ENCODE measurements at regions not wholly inside any gene's neighbourhood (a gene's known extent, or its start where the extent isn't known, plus 50 kb on each side); places are given as distances from the start of the nearest gene placed in this dataset.
A peak's percentile ranks its signal among the peaks of the same experiment; 100 is the strongest.

DNA sequence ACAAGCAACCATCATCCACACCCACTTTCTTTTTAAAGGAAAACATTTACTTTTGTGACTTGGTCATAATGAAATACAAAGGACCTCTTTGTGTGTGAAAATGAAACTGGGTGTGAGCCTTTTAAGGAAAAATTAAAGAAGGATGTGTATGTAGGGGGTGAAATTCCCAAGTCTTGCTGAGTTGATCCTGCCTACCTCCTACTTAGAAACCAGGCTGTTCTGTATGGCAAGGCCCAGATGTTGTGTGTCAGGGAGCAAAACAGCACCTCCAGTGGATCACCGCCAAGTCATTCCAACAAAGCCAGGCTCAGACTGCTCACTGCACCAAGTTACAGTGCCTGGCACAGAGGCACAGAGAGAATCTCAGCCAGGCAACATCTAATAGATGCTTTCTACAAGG lies 198.5 kb upstream of the FBN2 start:
- DNase-seq = peak; percentile 77

DNA sequence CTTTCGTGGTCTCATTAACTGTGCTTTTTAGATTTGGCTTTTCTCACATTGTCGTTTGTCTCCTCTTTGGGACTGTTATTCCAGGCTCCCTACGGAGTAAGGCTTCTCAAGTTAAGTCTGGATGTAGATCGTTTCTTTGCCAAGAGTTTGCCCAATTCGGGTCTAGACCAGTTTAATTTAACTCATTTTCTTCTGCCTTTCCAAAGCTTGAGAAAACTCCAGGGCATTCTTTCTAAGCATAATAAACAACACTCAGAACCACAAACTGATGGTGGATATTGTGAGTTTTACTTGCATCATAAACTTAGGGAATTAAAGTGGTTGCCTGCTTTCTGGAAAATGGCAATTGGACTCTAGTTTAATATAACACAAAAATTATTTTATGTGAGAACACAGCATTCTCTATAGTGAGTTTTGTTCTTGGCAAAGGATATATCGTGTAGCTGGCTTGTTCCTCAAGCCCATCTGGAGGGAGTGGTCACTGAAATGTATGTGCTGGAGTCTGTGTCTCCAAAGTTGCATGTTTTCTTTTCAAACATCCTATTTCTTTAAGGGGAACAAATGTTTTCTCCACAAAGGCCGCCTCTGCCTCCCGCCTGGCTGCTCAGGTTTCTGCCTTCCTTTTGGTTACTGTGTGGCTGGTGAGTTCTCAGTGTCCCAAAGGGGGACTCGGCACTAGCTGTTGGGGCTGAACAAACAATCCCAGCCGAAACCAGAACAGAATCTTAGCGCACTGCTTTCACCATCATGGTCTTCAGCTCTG lies 211.3 kb upstream of the FBN2 start:
- no peak for DNase-seq

DNA sequence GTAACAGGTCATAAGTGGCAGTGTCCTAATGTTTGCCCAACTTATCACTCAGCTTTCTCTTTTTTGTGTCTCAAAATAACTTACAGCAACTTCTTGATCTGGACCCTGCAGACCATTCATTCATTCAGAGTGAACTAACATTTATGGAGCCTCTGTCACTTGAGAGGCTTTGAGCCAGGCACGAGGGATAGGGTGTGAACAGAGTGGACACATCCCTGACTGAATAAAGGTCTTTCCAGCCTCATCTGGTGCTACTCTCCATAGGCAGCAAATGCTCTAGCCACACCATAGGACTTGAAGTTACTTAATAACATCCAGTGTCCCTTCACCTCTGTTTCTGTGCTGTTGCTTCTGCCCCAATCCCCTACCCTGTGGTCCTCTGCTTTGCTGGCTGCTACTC lies 212.1 kb upstream of the FBN2 start:
- DNase-seq = no peak

- no peak for DNase-seq
Measured at GRCh38 chr5:128757196-128757959, 207.9 kb upstream of the SLC27A6 start.

DNA sequence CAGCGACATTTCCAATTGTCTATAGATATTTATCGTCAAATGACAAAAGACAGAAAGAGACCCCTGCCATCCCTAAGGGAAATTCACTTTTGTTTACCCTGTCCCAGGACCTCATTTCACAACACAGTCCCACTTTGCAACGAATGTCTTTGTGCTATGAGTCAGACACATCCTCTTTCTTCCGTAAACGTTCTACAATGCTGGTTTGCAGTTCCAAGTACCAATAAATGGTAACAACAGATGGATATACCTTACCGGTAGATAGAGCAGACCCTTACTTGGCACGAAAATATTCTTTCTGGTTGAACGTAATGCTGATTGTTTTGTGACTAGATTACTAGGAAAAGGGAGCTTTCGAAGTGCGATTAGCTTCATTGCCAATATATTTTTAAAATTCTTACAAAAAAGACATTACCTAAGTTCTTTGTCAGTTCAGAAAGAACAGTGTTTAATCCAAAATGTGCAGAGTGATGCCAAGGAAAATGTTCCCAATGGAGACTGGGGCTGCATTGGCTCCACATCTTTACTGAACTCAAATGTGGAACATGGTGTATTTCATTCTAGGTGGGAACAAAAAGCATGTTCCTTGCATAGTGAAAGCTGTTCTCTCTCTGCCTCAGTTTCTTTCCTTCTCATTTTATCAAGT lies 202.5 kb upstream of the SLC27A6 start:
- DNase-seq = no peak

GRCh38 chr5:128763321-128763720 lies 202.0 kb upstream of the SLC27A6 start:
- no peak for DNase-seq

- DNase-seq = no peak
Measured at GRCh38 chr5:128764601-128765310, 200.5 kb upstream of the SLC27A6 start.

GRCh38 chr5:128765448-128766061 lies 199.7 kb upstream of the SLC27A6 start:
- DNase-seq = no peak

- no peak for DNase-seq
Measured at GRCh38 chr5:128766406-128766805, 198.9 kb upstream of the SLC27A6 start.

DNA sequence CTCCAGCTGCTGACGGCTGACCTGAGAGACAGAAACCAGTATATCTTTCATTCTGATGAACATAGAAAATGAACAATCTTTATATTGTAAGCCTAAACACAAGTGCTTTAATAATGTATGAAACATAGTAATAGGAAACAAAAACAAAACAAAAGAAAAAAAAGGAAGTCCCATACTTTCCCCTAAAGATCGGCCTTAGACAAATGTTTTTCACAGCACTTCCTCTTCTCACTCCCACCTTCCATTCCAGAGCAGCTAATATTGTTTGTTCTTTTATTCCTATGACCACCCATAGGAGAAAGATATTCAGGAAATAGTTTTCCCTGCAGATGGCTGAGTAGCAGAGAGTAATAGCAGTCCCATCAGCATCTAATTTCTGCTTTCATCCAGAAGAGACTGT lies 194.4 kb upstream of the SLC27A6 start:
- no peak for DNase-seq

DNA sequence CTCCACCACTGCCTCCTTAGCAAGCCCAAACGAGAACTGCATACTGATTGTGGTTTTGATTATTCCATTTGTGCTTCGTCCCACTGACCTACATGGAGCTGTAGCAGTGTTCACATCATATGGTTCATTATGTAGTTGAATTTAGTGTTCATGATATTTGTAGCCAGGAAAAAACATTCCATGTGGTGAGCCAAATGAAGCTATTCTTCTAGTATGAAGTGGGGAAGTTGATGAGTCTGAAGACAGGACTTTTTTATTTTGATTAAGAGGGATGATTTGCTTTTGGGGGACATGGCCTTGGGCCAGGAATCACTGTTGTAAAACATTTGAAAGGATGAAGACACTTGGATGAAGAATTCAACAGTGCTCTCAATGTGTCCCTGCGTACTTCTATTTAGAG lies 192.9 kb upstream of the SLC27A6 start:
- no peak for DNase-seq

DNA sequence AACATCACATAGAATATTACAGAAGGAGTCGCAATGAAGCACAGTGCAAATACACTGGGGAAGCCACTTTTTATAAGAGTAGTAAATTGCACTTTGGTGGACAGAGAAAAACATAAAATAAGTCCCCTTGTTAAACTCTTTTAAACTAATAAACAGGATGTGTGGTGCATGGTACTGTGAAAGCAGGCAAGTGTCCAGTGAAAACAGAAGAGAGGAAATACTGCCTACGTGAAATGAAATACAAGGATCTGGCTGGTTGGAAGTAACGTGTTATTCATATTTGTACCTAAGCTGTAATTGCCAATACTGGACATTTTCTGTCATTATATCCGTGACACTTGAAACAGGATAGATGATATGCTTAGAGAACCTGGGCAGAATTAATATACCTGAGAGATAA lies 191.9 kb upstream of the SLC27A6 start:
- no peak for DNase-seq

DNA sequence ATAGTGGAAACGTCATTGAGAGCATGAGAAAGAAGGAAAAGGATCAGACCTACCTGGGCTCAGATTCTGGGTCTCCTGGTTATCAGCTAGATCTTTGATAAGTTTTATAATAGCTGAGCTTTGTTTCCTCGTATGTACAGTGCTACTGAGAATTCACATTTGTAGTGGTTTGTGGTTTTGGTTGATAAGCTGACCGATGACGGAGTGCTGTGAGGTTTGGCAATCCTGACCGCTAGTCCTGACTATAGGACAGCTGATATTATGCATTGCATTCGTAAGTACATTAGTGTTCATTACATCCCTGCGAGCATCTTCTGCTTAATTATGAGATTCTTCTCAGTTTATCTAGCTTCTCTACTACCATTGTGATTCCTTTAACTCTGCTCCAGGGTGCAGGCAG lies 190.7 kb upstream of the SLC27A6 start:
- no peak for DNase-seq

DNA sequence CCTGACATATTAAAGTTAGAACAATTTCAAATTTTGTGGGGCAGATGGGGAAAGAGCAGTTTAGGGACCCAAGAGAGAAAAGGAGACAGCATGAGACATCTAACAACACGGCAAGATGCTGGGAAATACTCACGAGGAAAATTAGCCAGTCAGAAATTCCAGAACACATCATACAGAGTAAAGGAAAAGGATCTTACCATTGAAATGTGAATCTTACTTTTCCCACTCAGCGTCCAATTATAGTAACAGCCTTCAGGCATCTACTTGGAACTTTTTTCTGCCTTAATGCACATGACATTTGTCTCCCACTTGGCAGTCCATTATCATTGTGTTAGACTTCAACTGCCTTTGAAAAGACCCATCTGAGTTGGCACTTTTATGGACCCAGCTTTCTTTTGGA lies 189.7 kb upstream of the SLC27A6 start:
- DNase-seq = no peak

DNA sequence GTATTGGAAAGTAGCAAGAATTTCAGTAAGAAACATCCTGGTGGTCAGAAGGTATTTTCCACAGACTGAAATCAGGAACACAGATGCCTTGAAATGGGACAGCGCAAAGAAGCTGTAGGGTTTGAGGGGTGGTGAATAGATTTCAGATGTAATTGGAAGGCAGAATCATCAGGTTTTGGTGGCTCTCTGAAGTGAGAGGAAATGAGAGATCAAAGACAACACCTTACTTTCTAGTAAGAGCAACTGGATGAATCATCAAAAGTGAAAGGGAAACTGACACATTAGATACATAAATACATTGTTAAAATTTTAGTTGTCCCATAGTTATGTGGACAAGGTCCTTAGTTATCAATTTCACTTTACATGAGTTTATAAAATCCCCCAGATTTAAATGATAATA lies 188.2 kb upstream of the SLC27A6 start:
- no peak for DNase-seq

DNA sequence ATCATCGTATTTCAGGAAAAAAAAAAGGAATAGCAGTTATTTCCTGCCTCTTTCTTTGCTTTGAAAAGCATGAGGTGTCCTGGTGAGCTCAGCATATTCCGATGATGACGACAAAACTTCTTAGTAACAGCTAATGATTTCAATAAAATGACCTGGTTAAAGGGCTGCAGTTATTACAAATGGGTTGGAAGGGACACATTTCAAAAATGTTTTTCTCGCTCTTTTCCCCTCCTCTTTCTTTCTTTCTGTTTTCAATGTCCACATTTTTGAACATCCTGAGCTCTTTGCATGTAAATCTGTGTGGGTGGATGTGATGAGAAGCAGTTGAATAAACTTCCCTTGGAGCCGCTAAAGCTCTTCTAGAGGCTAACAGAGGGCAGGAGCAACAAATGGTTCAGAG lies 186.8 kb upstream of the SLC27A6 start:
- no peak for DNase-seq

- peak; percentile 72 for DNase-seq
Measured at GRCh38 chr5:128782446-128782845, 182.8 kb upstream of the SLC27A6 start.

DNA sequence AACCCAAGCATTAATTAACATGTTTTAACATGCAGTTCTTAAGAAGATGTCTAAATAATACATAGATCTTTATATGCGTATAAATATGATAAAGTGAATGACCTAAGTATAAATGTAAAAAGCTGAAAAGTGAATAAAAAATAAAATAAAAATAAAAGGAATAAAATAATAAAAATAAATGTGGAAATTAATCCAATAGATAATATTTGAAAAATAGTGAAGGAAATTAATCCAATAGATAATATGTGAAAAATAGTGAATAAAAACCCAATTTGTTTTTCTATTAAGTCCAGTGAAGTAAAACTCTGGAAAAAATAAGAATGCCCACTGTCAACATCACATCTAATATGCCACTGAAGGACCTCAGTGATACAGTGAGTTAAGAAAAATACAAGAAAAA lies 180.6 kb upstream of the SLC27A6 start:
- DNase-seq = no peak

DNA sequence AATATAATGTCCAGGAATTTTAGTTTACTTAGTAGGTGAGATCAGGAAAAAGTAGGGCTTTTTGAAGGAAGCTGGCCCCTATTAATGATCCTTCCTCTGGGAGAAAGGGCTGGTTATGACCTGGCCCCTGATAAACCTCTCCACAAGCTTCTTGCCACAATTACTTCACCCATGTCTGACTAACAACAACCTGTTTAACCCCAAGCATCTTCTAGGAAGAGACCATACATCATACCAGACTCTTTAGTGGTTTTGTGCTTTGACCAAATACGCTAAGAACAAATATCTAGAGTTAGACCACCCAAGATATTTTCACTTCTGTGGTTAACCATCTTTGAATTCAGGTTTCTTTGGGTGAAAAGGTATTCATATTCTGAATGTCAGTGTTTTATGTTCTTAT lies 174.0 kb upstream of the SLC27A6 start:
- DNase-seq = no peak

DNA sequence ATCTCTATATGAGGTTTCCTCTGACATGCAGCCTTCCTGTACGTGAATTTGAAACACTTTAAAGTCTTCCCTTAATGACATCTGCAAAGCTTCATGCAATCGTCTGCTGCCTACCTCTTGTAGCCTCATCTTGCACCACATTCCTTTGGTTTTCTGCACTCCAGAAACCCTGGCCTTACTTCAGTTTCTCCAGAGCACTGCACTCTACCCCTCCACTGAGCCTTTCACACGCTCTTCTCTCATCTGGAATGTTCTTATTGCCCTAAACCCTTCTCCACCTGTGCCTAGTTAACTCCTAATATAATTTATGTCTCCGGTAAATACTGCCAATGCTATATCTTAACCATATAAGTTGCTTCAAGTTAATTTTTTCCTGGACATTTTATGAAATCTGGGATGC lies 168.8 kb upstream of the SLC27A6 start:
- no peak for DNase-seq

GRCh38 chr5:128798871-128799270 lies 166.4 kb upstream of the SLC27A6 start:
- no peak for DNase-seq

DNA sequence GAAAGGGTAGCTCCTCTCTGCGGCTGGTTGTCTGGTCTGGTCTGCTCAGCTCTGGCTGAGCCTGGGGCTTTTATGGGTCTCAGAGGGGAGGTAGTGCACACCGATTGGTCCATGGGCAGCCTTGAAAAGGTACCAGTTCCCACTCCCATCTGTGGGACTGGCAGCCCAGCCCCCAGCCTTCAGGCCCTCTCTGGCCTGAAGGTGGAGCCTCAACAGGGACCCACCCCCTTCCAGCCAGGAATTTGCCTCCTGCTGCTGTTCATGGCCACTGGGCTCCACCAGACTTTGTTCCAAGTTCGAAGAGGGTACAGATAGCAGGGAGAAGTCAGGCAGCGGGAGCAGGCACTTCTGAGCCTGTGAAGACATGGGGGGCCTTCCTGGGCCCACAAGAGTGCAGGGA lies 165.3 kb upstream of the SLC27A6 start:
- no peak for DNase-seq

DNA sequence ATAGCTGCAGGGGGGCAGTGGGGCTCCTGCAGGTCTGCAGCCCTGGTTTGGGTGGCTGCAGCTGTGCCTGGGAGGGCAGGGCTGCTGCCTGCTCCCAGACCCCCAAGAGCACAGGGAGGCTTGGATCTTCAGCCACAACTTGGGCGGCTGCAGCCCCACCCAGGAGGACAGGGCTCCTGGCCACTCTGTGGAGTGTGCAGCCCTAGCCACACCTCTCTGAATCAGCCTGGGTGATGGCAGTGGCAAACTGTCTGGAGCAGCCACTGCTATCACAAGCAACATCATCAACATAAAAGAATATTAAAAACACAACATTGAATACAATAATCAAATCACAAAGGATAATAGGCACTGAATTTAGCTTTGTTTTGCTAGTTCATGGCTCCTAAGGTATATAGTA lies 164.9 kb upstream of the SLC27A6 start:
- DNase-seq = no peak

Measured in midbrain (tissue), 1 donor.